Activated T-cell treated with anti-CD3 and anti-CD28 coated beads, Interleukin-2, amount 50 U/mL, for 72 hours (primary cell): ENCODE measurements at regions not wholly inside any gene's neighbourhood (a gene's known extent, or its start where the extent isn't known, plus 50 kb on each side); places are given as distances from the start of the nearest gene placed in this dataset.
"Not testable (repeated sequence)": the region's sequence is repeated elsewhere in the genome, so short reads cannot be mapped to it uniquely, and the experiment has no call there.

ENCODE experiments used
- ATAC-seq, 2 donors: fragments of 150-1000 bp; cut with Tn5 transposase; replicated peaks in 1 of 2; 2 replicates each; pipeline ENCODE4 v1.10.0; 2021; ENCODE audit warnings: moderate library complexity in 2 of 2, mild to moderate bottlenecking in 1 of 2
- DNase-seq, 2 donors: peaks; one replicate each; pipeline ENCODE4 v3.0.0; 2021 to 2022; ENCODE audit warnings: mixed read lengths in 1 of 2
- H3K27ac Mint-ChIP-seq: one replicate; pipeline ENCODE4 v1.8.0; 2022; ENCODE audit warnings: mild to moderate bottlenecking, moderate library complexity, mixed read lengths
- H3K27me3 Mint-ChIP-seq: one replicate; pipeline ENCODE4 v1.8.0; 2022; ENCODE audit warnings: low read depth, mixed read lengths
- H3K36me3 Mint-ChIP-seq, 2 donors: one replicate each; pipeline ENCODE4 v1.8.0; 2022; ENCODE audit warnings: mixed read lengths in 2 of 2, mild to moderate bottlenecking in 1 of 2; ENCODE audit not compliant: insufficient read depth in 2 of 2
- H3K4me1 Mint-ChIP-seq: one replicate; pipeline ENCODE4 v1.8.0; 2022; ENCODE audit warnings: low read depth, mixed read lengths
- H3K4me3 Mint-ChIP-seq, 2 donors: one replicate each; pipeline ENCODE4 v1.8.0; 2022; ENCODE audit warnings: mild to moderate bottlenecking in 2 of 2, mixed read lengths in 2 of 2, moderate library complexity in 2 of 2
- H3K9me3 Mint-ChIP-seq, 2 donors: one replicate each; pipeline ENCODE4 v1.8.0; 2022; ENCODE audit warnings: mixed read lengths in 2 of 2

- not testable (repeated sequence) for H3K4me3 Mint-ChIP-seq, H3K27me3 Mint-ChIP-seq, H3K9me3 Mint-ChIP-seq, ATAC-seq, H3K27ac Mint-ChIP-seq, H3K36me3 Mint-ChIP-seq, DNase-seq
- H3K4me1 Mint-ChIP-seq: peaks cover 49% of the 10 kb centered on the region
Measured at GRCh38 chr2:87519158-87520011, 228.5 kb upstream of the PLGLB2 start.

DNA sequence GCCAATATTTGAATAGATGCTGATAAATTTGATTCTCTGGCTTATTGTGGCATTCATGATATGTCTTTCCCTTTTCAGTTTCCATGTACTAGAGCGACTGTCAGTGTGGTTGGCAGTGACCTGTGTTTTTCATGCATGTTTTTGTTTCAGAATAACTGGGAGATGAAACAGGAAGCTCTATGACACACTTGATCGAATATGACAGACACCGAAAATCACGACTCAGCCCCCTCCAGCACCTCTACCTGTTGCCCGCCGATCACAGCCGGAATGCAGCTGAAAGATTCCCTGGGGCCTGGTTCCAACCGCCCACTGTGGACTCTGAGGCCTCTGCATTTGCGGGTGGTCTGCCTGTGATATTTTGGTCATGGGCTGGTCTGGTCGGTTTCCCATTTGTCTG, 226.8 kb upstream of the PLGLB2 start:
- peaks cover 41% of the 10 kb centered on the region for H3K4me1 Mint-ChIP-seq
- not testable (repeated sequence) for H3K36me3 Mint-ChIP-seq

DNA sequence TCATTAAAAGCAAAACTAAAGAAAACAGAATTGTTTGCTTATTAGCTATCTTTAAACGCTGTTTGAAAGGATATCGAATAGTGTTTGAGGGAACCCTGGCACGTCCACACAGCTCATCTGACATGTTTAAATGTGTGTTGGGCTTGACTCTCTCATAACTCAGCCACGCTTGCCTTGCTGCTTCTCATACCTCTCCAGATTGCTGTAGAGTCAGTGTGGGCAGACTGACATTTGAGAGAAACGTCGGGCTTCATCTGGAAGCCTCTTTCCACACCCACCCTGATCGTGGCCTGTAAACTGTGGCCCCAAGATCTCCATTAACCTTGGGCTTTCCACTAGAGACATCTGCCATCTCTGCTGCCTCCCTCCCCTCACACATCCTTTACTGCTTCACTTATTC, 226.4 kb upstream of the PLGLB2 start:
- H3K36me3 Mint-ChIP-seq, ATAC-seq, DNase-seq, H3K27me3 Mint-ChIP-seq, H3K9me3 Mint-ChIP-seq, H3K27ac Mint-ChIP-seq: not testable (repeated sequence)
- Mint-ChIP-seq H3K4me1 (peaks cover 41% of the 10 kb centered on the region), H3K4me3 (peak overlapping the region; percentile 42 to 62)

More for the DNA sequence above, 226.8 kb upstream of the PLGLB2 start:
- not testable (repeated sequence) for H3K9me3 Mint-ChIP-seq, H3K27ac Mint-ChIP-seq, H3K27me3 Mint-ChIP-seq
- H3K4me3 Mint-ChIP-seq: peak overlapping the region; percentile 42 to 62
- ATAC-seq (peak; percentile 62 to 66), DNase-seq (peak; percentile 54 to 72)

DNA sequence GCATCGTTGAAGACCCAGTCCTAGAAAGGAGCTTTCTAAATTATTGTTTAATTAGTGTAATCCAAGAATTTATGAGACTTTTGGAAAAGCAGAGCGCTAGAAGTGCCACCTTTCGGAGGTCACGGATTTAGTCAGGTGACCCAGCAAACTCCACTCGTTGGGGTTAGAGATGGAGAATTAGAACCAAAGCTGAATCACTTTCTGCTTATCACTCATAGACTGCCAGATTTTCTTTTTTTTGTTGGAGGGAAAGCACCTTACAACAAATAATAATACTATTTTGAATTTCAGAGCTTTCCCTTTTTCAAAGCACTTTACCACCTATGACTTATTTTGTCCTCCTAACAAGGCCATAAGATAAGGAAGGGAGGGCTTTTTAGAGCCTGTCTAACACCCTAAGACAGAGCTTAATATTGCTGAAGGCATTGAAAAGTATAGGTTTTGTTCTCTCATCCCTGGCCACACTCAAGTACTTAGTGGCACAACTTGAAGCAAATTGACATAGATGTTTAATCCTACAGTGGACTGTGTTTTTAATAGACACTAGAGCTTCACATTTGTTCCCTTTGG, 223.2 kb upstream of the PLGLB2 start:
- H3K36me3 Mint-ChIP-seq, H3K9me3 Mint-ChIP-seq, H3K27me3 Mint-ChIP-seq: not testable (repeated sequence)
- ATAC-seq: peak; percentile 62 to 68
- H3K4me1 Mint-ChIP-seq: peaks cover 23% of the 10 kb centered on the region
- peak overlapping the region; percentile 60 for H3K27ac Mint-ChIP-seq
- H3K4me3 Mint-ChIP-seq: peak overlapping the region in 1 of 2 donors; percentile 44
- peak in 1 of 2 donors; percentile 26 for DNase-seq

GRCh38 chr2:87525497-87525991, 222.3 kb upstream of the PLGLB2 start:
- ATAC-seq: peak; percentile 63 to 65
- not testable (repeated sequence) for H3K9me3 Mint-ChIP-seq, H3K27me3 Mint-ChIP-seq, H3K4me3 Mint-ChIP-seq, H3K36me3 Mint-ChIP-seq, H3K27ac Mint-ChIP-seq
- H3K4me1 Mint-ChIP-seq: peaks cover 20% of the 10 kb centered on the region
- DNase-seq: peak in 1 of 2 donors; percentile 29

GRCh38 chr2:87526258-87526657, 221.6 kb upstream of the PLGLB2 start:
- not testable (repeated sequence) for H3K9me3 Mint-ChIP-seq, H3K4me3 Mint-ChIP-seq, DNase-seq, H3K27me3 Mint-ChIP-seq, H3K36me3 Mint-ChIP-seq, H3K27ac Mint-ChIP-seq
- peak; percentile 25 to 33 for ATAC-seq
- peaks cover 16% of the 10 kb centered on the region for H3K4me1 Mint-ChIP-seq

DNA sequence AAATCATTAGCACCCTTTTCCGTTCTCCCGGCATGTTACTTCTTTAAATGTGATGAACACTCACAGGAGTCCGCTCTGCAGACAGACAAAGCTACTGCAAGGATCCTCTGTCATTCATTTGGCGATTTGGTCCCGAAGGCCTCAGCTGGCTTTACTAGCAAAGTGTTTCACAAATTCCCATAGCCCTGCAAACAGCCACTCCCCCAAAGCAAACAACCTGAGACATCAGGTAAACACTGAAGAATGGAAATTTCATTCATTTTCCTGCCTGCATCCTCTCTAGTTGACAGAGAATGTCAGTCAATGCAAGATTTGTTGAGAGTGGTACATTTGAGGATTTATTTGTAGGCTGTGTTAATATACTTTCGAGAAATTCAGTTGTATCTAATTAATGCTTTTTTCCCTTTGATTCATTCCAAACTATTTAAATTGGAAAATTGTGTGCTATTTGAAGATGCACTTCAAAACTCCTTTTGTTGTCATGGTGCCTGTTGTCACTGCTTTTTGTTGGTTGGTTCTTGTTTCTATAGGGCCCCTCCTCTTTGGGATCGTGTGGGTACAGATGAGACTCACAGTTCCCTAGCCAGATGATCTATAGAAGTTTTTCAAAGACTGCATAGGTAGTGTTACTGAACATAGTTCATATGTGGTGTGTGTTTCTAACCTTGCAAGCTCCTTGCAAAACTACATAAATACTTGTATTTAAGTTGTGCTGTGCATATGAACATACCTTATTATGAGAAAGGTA, 215.7 kb upstream of the PLGLB2 start:
- peak overlapping the region in 1 of 2 donors; percentile 30 for H3K4me3 Mint-ChIP-seq
- not testable (repeated sequence) for H3K27ac Mint-ChIP-seq, H3K27me3 Mint-ChIP-seq, DNase-seq, H3K36me3 Mint-ChIP-seq, ATAC-seq, H3K9me3 Mint-ChIP-seq, H3K4me1 Mint-ChIP-seq

- not testable (repeated sequence) for DNase-seq, H3K4me1 Mint-ChIP-seq, H3K9me3 Mint-ChIP-seq, H3K27ac Mint-ChIP-seq, H3K4me3 Mint-ChIP-seq, H3K27me3 Mint-ChIP-seq, H3K36me3 Mint-ChIP-seq
- ATAC-seq: peak in 1 of 2 donors; percentile 15
Measured at GRCh38 chr2:87533390-87534272, 214.3 kb upstream of the PLGLB2 start.

GRCh38 chr2:87534273-87534889, 213.5 kb upstream of the PLGLB2 start:
- H3K36me3 Mint-ChIP-seq, H3K4me1 Mint-ChIP-seq, DNase-seq, H3K4me3 Mint-ChIP-seq, H3K27me3 Mint-ChIP-seq, ATAC-seq, H3K27ac Mint-ChIP-seq, H3K9me3 Mint-ChIP-seq: not testable (repeated sequence)

- not testable (repeated sequence) for H3K4me3 Mint-ChIP-seq, DNase-seq, H3K36me3 Mint-ChIP-seq, H3K27me3 Mint-ChIP-seq, H3K27ac Mint-ChIP-seq, ATAC-seq, H3K4me1 Mint-ChIP-seq, H3K9me3 Mint-ChIP-seq
Measured at GRCh38 chr2:87536427-87536826, 211.5 kb upstream of the PLGLB2 start.

GRCh38 chr2:87537251-87537671, 210.6 kb upstream of the PLGLB2 start:
- H3K36me3 Mint-ChIP-seq, H3K27me3 Mint-ChIP-seq, H3K4me1 Mint-ChIP-seq, H3K9me3 Mint-ChIP-seq, DNase-seq: not testable (repeated sequence)
- peak; percentile 69 to 74 for ATAC-seq
- H3K27ac Mint-ChIP-seq: peak overlapping the region; percentile 50
- H3K4me3 Mint-ChIP-seq: peak overlapping the region; percentile 60 to 73

DNA sequence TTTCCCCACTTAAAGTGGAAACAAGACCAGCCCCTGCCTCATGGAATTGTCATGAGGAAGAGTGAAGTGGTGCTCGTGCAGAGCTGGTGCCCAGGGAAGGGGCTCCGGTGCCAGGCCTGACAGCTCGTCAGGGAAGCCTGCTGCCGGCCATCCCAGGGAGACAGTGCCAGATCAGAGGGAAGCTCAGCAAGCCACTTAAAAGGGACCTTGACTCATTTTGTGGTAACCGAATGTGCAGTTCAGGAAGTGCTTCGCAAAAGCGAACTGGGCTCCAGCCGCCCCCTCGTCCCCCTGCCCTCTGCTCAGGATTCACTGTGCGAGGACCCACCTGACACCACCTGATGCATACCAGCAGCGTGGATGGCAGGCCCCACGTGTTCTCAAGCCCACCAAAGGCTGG, 209.6 kb upstream of the PLGLB2 start:
- H3K27me3 Mint-ChIP-seq, H3K4me3 Mint-ChIP-seq, H3K9me3 Mint-ChIP-seq, H3K27ac Mint-ChIP-seq, DNase-seq, H3K4me1 Mint-ChIP-seq, H3K36me3 Mint-ChIP-seq: not testable (repeated sequence)
- ATAC-seq: peak; percentile 72 to 74
